ENCODE measurements at regions not wholly inside any gene's neighbourhood (a gene's known extent, or its start where the extent isn't known, plus 50 kb on each side); places are given as distances from the start of the nearest gene placed in this dataset.

- TF ChIP-seq CTCF (IDR thresholded peaks at IDR 0.05) (no peak), EZH2 (IDR thresholded peaks at IDR 0.05; ENCODE audit: borderline replicate concordance, insufficient read depth, low read depth, low read length, poor library complexity, severe bottlenecking) (no peak)
These were observed 601.8 kb upstream of the CDH2 start for GRCh38 chr18:28778706-28779105.

Data from B cell (primary cell).